ENCODE measurements at regions not wholly inside any gene's neighbourhood (a gene's known extent, or its start where the extent isn't known, plus 50 kb on each side); places are given as distances from the start of the nearest gene placed in this dataset.

DNA sequence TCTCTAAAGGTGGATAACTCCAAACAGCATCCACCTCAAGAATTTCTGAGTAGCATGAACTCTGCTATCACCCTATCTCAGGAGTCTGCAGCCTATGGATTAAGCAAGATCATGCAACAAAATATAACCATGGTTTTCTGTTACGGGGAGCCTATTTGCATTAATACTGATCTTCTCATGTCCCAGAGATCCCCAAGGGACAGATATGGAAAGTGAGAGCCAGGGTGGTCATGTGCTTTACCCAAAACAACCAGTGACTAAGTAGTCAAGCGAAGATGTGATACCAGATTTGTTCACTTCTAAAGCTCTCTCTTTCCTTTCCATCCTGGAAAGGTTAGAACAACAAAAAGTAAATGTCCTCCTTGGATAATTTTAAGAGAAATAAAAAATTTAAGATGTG lies 125.1 kb downstream of the PRRX1 start:
- DNase-seq: no peak

DNA sequence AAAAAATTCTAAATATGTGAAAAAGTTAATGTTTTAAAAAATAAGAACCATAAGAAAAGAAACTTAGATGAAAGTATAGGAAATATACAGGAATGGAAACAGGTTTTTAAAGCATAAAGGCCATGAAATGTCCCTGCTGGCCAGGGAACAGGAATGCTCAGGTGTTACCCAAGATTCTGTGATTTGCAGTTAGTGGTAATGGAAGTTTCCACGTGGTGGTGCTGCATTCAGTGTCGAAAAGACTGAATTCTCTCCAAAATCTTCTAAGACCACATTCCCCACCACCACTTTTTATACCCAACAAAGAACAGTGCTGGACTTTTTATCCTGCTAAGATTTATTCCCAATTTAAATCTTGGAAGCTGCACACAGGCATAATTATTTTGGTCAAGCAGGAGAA lies 126.2 kb downstream of the PRRX1 start:
- DNase-seq: no peak

DNA sequence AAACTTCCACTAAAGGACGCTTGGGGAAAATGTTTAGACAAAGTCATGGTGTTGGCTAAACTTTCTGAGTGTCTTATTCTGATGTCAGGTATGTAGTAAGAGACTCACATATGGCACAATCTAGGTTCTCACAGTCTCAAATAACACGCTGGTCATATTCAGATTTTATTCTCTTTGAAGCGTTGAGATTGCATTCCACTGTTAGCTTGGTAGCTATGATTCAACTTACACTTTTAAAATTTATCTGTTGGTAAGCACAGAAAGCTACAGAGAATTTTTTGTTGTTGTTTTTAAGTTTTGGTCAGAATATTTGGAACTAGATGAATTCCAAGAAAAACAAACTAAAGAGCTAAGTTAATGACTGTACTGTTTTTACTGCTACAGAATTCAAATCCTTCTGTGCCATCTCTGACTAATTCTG lies 126.7 kb downstream of the PRRX1 start:
- peak; percentile 66 for DNase-seq

DNA sequence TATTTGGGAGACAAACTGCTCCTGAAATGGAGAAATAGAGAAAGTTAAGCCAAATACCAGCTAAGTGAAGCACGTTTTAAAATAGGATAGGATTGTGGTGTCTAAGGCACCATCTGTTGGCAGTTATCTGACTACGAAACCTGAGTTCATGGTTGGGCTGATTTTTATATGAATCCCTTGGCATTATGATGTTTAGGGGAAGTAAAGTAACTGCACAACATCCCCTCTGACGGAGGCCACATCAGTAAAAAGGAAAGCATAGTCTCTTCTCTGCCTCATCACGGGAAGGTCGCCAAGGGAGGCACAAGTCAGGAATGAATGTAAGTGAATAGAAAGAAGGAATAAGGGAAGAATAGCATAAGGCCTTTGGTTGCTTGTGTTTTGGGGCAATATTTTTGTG lies 128.0 kb downstream of the PRRX1 start:
- DNase-seq: peak; percentile 56

DNA sequence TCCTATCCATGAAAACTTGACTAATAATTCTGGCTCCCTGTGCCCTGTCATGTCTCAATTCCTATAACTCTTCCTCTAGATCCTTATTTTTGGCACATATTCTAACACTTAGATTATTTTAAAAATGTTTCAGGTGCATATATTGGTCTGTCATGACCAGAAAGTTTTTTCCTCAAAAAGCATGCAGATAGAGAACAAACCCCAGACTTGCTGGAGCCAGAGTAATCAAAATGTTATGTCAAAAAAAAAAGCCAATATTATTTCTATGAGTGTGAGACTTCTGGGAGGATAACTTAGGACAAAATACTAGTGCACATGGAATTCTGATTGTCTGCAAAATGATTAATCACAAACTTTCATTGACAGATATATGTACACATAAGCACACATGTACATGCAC lies 135.1 kb upstream of the MROH9 start:
- DNase-seq: peak; percentile 33

DNA sequence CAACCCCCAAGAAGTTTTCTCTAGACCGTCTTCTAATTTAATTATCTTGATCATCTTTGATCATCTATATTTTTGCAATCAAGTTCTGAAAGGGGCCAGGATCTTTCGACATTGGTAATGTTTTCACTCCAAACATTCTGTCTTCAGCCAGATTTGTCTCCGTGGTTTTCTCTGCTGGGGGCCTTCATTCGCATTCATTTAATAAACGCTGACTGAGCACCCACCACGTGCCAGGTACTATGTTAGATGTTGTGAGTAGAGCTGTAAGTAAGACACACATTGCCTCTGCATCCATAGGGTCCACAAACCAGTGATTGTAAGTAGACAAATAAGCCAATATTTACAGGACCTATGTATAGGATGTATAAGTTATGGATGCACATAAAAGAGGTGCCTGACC lies 134.5 kb upstream of the MROH9 start:
- peak; percentile 44 for DNase-seq

DNA sequence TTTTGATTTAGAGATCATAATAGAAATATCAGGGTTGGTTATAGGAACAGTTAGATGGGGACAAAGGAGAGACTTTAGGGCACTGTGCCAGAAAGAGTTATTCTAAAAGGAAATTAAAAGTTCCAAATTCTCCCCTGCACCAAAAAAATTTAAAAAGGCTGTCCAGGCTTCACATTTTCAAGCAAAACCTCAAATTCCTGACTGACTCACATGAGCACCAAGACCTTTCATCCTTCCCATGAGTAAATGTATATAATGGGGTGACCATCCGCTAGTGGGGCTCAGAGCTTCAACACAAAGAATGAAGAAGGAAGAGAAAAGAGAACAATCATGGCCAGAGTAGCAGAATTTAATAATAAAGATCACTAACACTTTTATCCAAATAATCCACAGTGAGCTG lies 131.6 kb upstream of the MROH9 start:
- DNase-seq: peak; percentile 37

DNA sequence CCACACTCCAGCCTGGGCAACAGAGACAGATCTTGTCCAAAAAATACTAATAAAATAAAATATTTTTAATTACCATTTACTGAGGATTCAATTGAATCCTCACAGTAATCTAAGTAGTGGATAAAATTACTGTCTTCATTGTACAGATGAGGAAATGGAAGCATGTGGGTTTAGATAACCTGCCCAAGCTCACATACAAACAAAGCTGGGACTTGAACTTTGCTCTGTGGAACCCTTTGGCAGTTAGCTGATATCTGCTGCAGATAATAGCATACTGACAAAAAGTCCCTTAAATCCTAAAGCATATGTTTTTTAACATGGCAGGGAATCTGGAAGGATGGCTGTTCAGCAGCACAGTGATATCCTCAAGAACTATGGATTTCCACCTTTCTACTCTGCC lies 130.9 kb upstream of the MROH9 start:
- no peak for DNase-seq

DNA sequence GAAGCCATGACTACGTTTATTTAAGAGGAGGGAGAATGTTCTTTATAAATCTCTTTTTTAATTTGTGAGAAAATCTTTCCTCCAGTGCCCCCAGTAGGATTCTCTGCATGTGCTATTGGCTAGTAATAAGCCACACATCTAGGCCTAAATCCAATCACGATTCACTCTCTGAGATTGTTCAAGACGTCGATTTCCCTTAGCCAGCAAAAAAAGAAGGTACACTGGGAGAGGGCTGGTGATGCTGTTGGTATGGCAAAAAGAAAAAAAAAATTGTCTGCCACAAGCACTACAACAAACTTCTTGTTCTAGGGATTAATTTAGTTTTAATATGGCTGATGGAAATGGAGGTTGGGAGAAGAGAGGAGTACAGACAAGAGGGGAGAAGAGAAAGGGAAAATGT lies 130.5 kb upstream of the MROH9 start:
- no peak for DNase-seq

DNA sequence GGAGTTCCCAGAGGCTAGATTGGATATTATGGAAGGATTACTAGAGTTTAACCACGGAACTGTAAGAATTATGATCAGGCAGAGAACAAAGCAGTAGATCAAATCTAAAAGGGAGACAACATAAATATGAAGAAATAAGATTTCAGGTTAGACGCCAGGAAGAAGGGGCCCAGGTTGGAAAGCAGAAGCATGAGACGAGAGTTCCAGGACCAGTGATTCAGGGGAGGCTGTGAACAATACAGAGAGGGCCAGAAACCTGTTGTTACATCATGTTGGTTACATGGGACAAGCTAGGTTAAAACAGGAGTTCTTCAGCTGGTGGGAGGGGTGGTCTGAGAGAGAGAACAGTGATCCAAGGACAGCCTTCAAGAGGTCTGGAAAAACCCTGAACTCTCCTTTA lies 128.4 kb upstream of the MROH9 start:
- DNase-seq: no peak

DNA sequence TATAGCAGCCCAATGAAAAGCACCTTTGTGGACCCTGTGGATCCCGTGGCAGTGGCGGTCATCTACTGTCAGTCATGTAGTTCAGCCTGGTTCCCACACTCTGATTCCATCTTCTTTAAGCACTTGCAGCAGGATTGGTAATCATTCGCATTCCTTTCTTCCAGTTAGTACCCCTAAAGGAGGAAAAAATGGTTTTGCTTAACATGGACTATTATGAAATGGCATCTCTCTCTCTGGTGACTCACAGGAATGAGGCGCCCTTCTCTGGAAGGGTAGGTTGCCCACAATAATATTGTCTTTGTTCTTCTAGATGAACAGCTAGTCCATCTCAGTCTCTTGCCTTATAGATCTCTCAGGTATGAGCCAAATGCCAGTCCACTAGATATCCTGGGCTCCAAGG lies 127.9 kb upstream of the MROH9 start:
- DNase-seq: peak; percentile 94

DNA sequence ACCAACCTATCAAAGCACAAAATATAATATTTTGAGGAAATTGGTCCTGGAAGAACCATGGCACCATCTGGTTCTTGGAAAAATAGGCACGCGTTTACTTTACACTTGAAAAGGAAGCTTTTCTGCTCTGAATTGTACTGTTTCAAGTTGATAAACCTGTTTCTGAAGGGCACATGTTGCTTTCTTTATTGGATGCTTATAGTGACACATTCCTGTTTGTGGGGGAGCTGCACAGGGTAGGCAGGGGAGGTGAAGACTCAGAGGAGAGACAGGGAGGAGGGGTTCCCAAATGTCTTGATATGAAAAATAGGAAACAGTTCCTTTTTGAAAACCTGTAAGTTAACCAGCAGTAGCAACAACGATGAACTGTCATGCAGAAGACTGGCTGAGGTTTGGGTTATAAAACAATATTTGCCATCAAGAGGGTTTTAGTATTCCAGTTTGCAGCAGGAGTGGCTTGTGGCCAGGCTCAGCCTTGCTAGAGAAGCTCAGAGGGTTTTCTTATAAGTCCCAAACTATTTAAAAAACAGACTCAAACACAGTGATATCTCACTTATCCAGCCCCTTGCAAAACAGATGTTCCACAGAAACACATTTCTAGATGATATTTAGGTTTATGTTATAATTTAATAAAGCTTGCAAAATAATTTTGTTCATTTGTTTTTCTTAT lies 127.0 kb upstream of the MROH9 start:
- DNase-seq: no peak

DNA sequence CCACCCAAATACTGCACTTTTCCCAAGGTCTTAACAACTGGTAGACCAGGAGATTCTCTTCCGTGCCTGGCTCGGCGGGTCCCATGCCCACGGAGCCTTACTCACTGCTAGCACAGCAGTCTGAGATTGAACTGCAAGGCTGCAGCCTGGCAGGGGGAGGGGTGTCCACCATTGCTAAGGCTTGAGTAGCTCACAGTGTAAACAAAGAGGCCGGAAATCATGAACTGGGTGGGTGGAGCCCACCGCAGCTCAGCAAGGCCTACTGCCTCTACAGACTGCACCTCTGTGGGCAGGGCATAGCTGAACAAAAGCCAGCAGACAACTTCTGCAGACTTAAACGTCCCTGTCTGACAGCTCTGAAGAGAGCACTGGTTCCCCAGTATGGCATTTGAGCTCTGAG lies 124.3 kb upstream of the MROH9 start:
- peak; percentile 49 for DNase-seq

DNA sequence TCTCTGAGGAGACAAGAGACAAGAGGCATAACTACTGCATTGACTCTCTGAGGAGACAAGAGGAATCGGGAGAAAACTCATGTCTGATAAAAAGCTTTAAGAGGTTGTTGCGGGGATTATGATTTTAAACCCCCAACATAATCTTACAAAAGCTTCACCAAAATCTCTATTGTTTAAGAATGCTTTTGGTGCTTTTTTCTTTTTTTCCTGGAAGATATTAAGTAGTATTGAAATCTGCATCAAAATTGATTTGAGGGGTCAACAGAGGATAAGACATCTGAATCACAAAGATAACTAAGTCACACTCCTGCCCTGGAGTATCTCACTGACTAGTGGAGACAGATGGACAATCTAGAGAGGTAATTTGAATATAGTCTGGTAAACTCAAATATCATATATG lies 115.6 kb upstream of the MROH9 start:
- DNase-seq: no peak

DNA sequence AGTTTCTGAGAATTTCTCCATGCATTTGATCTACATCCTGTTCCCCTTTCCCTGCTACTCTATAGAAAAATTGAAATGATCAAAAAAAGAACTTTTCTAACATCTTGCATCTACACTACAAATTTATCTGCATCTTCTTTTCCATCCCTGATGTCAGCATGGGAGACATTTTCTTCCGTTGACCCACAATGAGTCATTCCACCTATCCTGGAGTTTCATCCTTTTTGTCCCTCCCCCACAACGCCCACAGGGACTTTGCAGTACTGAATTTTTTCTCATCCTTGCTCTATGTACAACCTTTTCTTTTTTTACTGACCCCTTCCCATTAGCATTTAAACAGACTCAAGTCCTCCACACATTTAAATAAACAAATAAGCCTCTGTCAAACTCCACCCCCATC lies 112.2 kb upstream of the MROH9 start:
- peak; percentile 30 for DNase-seq

DNA sequence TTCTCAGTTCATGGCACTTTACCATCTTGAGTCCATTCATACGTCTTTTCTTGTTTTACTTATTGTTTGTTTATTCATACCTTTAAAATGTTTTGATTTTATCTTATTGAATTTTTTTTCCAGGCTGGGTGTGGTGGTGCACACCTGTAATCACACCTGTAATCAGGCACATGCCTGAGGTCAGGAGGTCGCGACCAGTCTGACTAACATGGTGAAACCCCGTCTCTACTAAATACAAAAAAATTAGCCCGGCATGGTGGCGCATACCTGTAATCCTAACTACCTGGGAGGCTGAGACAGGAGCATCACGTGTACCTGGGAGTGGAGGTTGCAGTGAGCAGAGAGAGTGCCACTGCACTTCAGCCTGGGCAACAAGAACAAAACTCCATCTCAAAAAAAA lies 104.1 kb upstream of the MROH9 start:
- DNase-seq: no peak

DNA sequence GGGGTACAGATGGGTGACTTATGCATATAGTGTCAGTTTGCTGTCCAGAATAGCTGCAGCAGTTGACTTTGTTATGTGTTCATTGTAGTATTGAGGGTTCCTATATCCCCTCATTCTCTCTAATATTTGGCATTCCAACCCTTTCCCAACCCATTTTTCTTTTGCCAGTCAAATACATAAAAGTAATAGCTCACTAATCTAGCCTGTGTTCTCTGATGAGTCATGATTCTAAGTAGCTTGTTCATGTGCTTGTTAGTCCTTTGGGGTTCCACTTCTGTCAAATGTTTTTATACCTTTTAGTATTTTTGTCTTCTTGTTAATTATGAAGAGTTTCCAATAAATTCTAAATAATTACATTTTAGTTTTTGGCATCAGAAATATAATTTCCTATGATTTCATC lies 99.2 kb upstream of the MROH9 start:
- peak; percentile 59 for DNase-seq

DNA sequence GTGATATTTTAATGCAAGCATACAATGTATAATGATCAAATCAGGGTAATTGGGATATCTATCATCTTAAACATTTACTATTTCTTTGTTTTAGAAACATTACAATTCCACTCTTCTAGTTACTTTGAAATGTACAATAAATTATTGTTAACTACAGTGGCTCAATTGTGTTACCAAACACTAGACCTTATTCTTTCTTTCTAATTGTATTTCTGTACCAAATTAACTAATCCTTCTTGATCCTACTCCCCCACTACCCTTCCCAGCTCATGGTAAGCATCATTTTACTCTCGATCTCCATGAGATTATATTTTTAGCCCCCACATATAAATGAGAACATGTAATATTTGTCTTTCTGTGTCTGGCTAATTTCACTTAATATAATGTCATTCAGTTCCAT lies 95.0 kb upstream of the MROH9 start:
- no peak for DNase-seq

DNA sequence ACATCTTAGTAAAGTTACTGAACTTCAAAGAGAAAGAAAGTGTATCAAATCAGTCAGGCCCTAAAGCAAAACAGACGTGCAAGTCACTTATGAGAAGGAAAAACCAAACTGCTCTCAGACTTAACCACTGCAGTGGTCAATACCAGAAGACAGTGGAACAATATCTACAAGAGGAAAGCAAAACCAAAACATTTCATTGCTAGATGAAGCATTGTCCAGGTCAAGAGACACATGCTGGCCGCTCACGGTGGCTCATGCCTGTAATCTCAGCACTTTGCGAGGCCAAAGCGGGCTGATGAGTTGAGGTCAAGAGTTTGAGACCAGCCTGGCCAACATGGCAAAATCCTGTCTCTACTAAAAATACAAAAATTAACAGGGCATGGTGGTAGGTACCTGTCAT lies 82.0 kb upstream of the MROH9 start:
- DNase-seq: no peak

DNA sequence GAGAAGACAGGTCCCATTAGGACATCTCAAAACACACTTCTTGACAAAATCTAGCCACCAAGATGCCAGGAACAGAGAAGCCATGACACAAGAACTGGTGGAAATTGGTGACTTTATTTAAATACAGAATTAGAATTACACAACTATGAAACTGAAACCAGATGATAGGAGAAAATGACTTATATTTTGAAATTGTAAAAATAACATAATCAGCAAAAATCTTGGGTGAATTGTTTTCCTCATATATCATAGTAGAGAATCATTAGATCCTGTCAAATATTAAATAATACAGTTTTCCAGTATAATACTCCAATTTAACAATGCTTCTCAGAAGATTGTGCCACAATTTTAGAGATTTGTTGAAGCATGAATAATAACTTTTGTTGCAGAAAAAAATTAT lies 81.5 kb upstream of the MROH9 start:
- no peak for DNase-seq

DNA sequence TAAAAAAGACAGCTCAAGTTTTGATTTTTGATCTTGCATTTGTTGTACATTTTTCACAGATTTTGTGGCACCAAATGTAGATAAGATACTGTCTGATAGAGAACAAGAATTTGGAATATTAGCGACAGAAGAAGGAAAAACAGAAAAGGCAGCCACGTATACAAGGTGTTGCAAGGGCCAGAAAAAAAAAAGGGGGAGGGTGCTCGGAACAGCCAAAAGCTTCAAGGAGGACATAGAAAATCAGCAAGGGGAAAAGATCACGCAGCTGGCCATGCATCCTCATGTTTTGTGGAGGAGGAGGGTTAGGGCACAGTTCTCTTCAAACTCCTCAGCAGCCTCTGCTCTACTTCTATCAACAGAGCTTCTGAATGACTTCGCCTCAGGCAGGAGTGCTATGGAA lies 80.7 kb upstream of the MROH9 start:
- no peak for DNase-seq

DNA sequence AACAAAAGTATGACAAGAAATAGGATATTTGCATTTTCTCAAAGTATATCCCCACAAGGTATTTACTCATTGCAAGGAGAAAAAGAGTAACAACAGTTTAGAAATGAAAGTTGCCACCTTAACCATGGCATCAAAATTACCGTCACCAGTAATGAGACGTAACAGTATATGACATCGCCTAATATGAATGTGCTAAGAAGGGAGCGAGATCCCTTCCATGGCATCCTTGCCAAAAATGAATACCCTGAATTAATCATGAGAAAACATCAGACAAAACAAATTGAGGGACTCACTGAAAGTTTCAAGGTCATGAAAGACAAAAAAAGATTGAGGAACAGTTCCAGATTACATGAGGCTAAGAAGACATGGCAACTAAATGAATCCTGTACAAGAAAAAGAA lies 78.9 kb upstream of the MROH9 start:
- DNase-seq: peak; percentile 36

DNA sequence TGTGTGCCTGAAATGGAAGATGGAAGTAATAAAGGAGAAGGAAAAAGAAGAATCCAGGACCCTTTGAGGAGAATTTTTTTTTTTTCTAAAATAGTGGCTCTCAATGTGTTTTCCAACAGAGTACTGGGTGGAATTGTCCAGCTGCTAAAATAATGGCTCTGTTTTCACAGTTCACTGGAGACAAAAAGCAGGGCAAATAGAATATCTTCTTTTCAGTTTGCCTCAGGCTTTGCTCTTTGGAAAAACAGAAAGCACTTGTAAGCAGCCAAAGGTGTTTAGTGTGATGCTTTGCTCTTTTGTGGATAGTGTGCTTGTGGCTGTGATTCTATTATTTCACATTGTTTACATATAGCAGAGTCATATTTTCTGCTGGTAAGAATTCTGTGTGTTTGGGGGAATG lies 77.4 kb upstream of the MROH9 start:
- no peak for DNase-seq

DNA sequence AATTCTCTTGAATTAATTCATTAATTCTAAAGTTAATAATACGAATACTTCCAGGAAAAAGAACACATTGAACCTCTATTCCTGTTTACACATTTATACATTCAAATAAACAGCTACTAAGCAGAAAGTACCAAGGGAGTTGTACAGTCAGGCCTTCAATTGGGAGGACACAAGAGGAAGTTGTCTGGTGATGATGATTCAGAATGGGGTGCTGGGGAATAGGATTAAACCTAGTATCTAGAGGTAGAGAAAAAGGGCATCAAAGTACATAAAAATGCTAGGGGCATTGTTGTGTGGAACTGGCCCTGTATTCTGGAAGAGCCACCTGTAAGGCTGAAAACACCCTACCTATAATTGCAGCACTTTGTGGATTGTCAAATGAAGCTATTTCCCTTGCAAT lies 71.7 kb upstream of the MROH9 start:
- DNase-seq: peak; percentile 25

DNA sequence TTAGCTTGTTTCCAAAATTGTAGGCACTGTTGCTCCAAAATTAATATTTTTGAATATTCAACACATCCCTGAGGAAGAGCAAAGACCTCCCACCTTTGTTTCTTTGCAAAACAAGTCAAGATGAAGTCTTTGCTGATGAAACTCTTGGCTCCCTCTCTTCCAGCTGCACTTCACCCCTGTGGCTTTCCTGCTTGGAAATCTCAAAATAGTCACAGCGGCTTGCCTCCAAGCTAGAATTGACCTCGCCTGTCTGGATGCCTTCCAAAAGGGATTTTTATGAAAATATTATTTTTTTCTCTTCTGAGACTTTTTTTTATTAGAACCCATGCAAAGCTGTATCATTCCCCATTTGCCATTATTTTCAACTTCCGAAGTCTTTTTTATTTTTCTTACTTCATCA lies 71.1 kb upstream of the MROH9 start:
- DNase-seq: peak; percentile 61

Measured in fibroblast of skin of back (primary cell).